ENCODE measurements at regions not wholly inside any gene's neighbourhood (a gene's known extent, or its start where the extent isn't known, plus 50 kb on each side); places are given as distances from the start of the nearest gene placed in this dataset.
"Not testable (repeated sequence)": the region's sequence is repeated elsewhere in the genome, so short reads cannot be mapped to it uniquely, and the experiment has no call there.

DNA sequence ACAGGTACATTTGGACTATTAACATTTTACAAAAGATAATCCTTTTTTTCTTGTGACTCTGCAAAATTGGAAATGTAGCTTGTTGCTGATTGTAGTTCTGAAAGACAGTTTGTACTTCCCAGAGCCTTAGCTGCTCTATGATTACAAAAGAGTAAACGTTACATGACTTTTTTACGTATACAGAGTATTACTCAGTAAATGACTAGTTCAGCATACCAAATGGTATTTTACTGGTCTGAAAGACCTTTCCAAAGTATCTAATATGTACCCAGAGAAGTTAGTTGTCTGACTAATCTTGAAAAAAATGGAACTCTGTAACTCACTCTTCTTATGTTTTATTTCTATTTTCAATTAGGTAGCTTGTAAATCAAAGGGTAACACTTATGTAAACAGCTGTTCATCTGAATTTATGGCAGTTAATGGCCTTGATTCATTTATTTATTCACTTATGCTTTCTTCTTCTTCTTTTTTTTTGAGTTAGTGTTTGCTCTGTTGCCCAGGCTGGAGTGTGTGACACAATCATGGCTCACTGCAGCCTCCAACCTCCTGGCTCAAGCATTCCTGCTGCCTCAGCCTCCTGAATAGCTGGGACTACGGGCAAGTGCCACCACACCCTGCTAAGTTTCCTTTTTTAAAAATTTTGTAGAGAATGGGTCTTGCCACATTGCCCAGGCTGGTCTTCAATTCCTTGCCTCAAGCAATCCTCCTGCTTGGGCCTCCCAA lies 151.7 kb downstream of the C3orf38 start:
- Histone ChIP-seq H4K20me1 (ENCODE audit: insufficient read depth) (no peaks in the 10 kb centered on the region), H3K27me3 (ENCODE audit: insufficient read depth, low read depth) (no peaks in the 10 kb centered on the region), H3K36me3 (ENCODE audit: insufficient read depth) (no peaks in the 10 kb centered on the region), H3K79me2 (ENCODE audit: insufficient read depth, low read depth) (no peaks in the 10 kb centered on the region), H2AFZ (ENCODE audit: low read depth) (no peak overlapping the region), H3K4me2 (no peak overlapping the region), H3K9ac (no peak overlapping the region), H3K4me3 (IDR thresholded peaks at IDR 0.05; ENCODE audit: insufficient read depth, low read depth, low read length) (no peak overlapping the region), H3K4me1 (ENCODE audit: low read depth, poor library complexity, severe bottlenecking) (no peaks in the 10 kb centered on the region), H3K27ac (no peak overlapping the region)
- TF ChIP-seq, protein P1, sequence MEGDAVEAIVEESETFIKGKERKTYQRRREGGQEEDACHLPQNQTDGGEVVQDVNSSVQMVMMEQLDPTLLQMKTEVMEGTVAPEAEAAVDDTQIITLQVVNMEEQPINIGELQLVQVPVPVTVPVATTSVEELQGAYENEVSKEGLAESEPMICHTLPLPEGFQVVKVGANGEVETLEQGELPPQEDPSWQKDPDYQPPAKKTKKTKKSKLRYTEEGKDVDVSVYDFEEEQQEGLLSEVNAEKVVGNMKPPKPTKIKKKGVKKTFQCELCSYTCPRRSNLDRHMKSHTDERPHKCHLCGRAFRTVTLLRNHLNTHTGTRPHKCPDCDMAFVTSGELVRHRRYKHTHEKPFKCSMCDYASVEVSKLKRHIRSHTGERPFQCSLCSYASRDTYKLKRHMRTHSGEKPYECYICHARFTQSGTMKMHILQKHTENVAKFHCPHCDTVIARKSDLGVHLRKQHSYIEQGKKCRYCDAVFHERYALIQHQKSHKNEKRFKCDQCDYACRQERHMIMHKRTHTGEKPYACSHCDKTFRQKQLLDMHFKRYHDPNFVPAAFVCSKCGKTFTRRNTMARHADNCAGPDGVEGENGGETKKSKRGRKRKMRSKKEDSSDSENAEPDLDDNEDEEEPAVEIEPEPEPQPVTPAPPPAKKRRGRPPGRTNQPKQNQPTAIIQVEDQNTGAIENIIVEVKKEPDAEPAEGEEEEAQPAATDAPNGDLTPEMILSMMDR (conservative IDR thresholded peaks at IDR 0.05; ENCODE audit: low read depth, low read length) = no peak

DNA sequence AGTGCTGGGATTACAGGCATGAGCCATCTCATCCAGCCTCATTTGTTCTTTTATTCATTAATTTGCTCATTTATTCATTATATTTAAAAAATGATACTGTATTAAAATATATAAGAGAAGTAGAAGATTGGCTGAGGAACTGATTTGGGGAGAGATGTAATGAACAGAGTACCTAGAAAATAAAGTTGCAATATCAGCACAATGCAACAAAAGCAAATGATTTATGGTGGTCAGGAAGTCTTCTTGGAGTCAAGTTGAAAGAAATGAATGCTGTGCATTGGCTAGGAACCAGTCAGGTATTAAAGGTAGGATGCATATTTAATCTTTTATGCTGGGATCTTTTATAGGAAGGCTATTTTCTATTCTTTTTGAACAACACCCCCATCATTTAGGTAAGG lies 152.2 kb downstream of the C3orf38 start:
- no peaks in the 10 kb centered on the region for H3K79me2 ChIP-seq (ENCODE audit: insufficient read depth, low read depth)
- TF ChIP-seq, protein P1 (conservative IDR thresholded peaks at IDR 0.05; ENCODE audit: low read depth, low read length) = no peak

DNA sequence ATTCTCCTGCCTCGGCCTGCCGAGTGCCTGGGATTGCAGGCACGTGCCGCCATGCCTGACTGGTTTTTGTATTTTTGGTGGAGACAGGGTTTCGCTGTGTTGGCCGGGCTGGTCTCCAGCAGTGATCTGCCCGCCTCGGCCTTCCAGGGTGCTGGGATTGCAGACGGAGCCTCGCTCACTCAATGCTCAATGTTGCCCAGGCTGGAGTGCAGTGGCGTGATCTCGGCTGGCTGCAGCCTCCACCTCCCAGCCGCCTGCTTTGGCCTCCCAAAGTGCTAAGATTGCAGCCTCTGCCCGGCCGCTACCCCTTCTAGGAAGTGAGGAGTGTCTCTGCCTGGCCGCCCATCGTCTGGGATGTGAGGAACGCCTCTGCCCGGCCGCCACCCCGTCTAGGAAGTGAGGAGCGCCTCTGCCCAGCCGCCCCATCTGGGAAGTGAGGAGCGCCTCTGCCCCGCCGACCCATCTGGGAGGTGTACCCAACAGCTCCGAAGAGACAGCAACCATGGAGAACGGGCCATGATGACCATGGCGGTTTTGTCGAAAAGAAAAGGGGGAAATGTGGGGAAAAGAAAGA lies 153.7 kb downstream of the C3orf38 start:
- not testable (repeated sequence) for H3K9ac ChIP-seq; H3K4me1 ChIP-seq (ENCODE audit: low read depth, poor library complexity, severe bottlenecking); H3K27ac ChIP-seq; H3K79me2 ChIP-seq (ENCODE audit: insufficient read depth, low read depth); H2AFZ ChIP-seq (ENCODE audit: low read depth); H3K4me3 ChIP-seq (IDR thresholded peaks at IDR 0.05; ENCODE audit: insufficient read depth, low read depth, low read length); H3K4me2 ChIP-seq; H3K36me3 ChIP-seq (ENCODE audit: insufficient read depth); H4K20me1 ChIP-seq (ENCODE audit: insufficient read depth); H3K27me3 ChIP-seq (ENCODE audit: insufficient read depth, low read depth)

More for the DNA sequence above, 152.2 kb downstream of the C3orf38 start:
- Histone ChIP-seq H3K27me3 (ENCODE audit: insufficient read depth, low read depth) (no peaks in the 10 kb centered on the region), H3K4me1 (ENCODE audit: low read depth, poor library complexity, severe bottlenecking) (no peaks in the 10 kb centered on the region), H3K4me2 (no peak overlapping the region), H3K27ac (no peak overlapping the region), H3K36me3 (ENCODE audit: insufficient read depth) (no peaks in the 10 kb centered on the region), H4K20me1 (ENCODE audit: insufficient read depth) (no peaks in the 10 kb centered on the region), H3K4me3 (IDR thresholded peaks at IDR 0.05; ENCODE audit: insufficient read depth, low read depth, low read length) (no peak overlapping the region), H2AFZ (ENCODE audit: low read depth) (no peak overlapping the region), H3K9ac (no peak overlapping the region)

DNA sequence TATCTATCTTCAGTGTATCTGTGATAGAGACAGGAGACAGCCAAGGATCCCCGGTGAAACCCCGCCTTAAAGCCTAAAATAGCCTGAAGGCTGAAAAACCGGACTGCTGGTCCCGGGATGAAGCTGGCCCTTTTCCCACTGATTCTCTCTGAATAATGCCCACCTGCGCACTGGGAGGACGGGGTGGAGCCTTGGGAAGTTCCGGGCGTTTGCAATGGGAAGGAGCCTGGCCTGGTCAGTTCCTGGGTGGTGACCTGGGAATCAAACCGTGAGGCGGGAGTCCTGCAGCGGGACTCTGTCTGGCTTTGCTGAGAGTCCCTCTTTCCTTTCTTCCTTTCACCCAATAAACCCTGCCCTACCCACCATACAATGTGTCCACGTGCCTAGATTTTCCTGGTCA lies 157.9 kb downstream of the C3orf38 start:
- H3K36me3 ChIP-seq (ENCODE audit: insufficient read depth) = no peaks in the 10 kb centered on the region

More for the DNA sequence above, 157.9 kb downstream of the C3orf38 start:
- no peak overlapping the region for H3K9ac ChIP-seq
- H3K27me3 ChIP-seq (ENCODE audit: insufficient read depth, low read depth) = no peaks in the 10 kb centered on the region
- H3K4me1 ChIP-seq (ENCODE audit: low read depth, poor library complexity, severe bottlenecking) = no peaks in the 10 kb centered on the region
- H2AFZ ChIP-seq (ENCODE audit: low read depth) = no peak overlapping the region
- TF ChIP-seq, protein P1 (conservative IDR thresholded peaks at IDR 0.05; ENCODE audit: low read depth, low read length) = no peak
- no peaks in the 10 kb centered on the region for H3K79me2 ChIP-seq (ENCODE audit: insufficient read depth, low read depth)
- H3K4me3 ChIP-seq (IDR thresholded peaks at IDR 0.05; ENCODE audit: insufficient read depth, low read depth, low read length) = no peak overlapping the region
- no peaks in the 10 kb centered on the region for H4K20me1 ChIP-seq (ENCODE audit: insufficient read depth)
- no peak overlapping the region for H3K27ac ChIP-seq
- no peak overlapping the region for H3K4me2 ChIP-seq

Measured in KMS-11 (cell line).